Hematopoietic multipotent progenitor cell treated with erythropoietin and hydrocortisone succinate and interleukin-3 and kit ligand, for 6 days (in vitro differentiated cells): ENCODE measurements at regions not wholly inside any gene's neighbourhood (a gene's known extent, or its start where the extent isn't known, plus 50 kb on each side); places are given as distances from the start of the nearest gene placed in this dataset.
"Not testable (repeated sequence)": the region's sequence is repeated elsewhere in the genome, so short reads cannot be mapped to it uniquely, and the experiment has no call there.

Experiments
- DNase-seq: peaks from one replicate; pipeline ENCODE4 v3.0.0-alpha.2; 2015

- DNase-seq = no peak
Measured at GRCh38 chrX:113996781-113997180, 587.1 kb upstream of the HTR2C start.

GRCh38 chrX:113991720-113992119, 592.2 kb upstream of the HTR2C start:
- DNase-seq = not testable (repeated sequence)

GRCh38 chrX:113990669-113991068, 593.2 kb upstream of the HTR2C start:
- not testable (repeated sequence) for DNase-seq

- not testable (repeated sequence) for DNase-seq
Measured at GRCh38 chrX:113988315-113988935, 595.5 kb upstream of the HTR2C start.

- no peak for DNase-seq
Measured at GRCh38 chrX:113986427-113986826, 597.5 kb upstream of the HTR2C start.

GRCh38 chrX:113982766-113983165, 601.1 kb upstream of the HTR2C start:
- DNase-seq = no peak

- no peak for DNase-seq
Measured at GRCh38 chrX:113980953-113981352, 602.9 kb upstream of the HTR2C start.

- DNase-seq = no peak
Measured at GRCh38 chrX:113977887-113978286, 606.0 kb upstream of the HTR2C start.

- no peak for DNase-seq
Measured at GRCh38 chrX:113975441-113975840, 608.4 kb upstream of the HTR2C start.

GRCh38 chrX:113974881-113975280, 609.0 kb upstream of the HTR2C start:
- no peak for DNase-seq

- DNase-seq = no peak
Measured at GRCh38 chrX:113973706-113974105, 610.2 kb upstream of the HTR2C start.

GRCh38 chrX:113966791-113967190, 617.1 kb upstream of the HTR2C start:
- no peak for DNase-seq

- peak; percentile 45 for DNase-seq
Measured at GRCh38 chrX:113962343-113962742, 621.5 kb upstream of the HTR2C start.

GRCh38 chrX:113959912-113960626, 623.8 kb upstream of the HTR2C start:
- DNase-seq = no peak

GRCh38 chrX:113956936-113957335, 627.0 kb upstream of the HTR2C start:
- DNase-seq = no peak

- DNase-seq = no peak
Measured at GRCh38 chrX:113954297-113954696, 629.6 kb upstream of the HTR2C start.

- no peak for DNase-seq
Measured at GRCh38 chrX:113950081-113950678, 633.7 kb upstream of the HTR2C start.

- peak; percentile 27 for DNase-seq
Measured at GRCh38 chrX:113947548-113947947, 636.3 kb upstream of the HTR2C start.

- no peak for DNase-seq
Measured at GRCh38 chrX:113935518-113935917, 648.4 kb upstream of the HTR2C start.

- no peak for DNase-seq
Measured at GRCh38 chrX:113933931-113934330, 650.0 kb upstream of the HTR2C start.

- peak; percentile 60 for DNase-seq
Measured at GRCh38 chrX:113929004-113929403, 654.9 kb upstream of the HTR2C start.

GRCh38 chrX:113920661-113921060, 663.2 kb upstream of the HTR2C start:
- no peak for DNase-seq

- DNase-seq = no peak
Measured at GRCh38 chrX:113919387-113919786, 664.5 kb upstream of the HTR2C start.

- DNase-seq = no peak
Measured at GRCh38 chrX:113906168-113906567, 677.7 kb upstream of the HTR2C start.
